Right hindlimb (tissue), 1 donor: ENCODE measurements at regions not wholly inside any gene's neighbourhood (a gene's known extent, or its start where the extent isn't known, plus 50 kb on each side); places are given as distances from the start of the nearest gene placed in this dataset.

Source experiments
- DNase-seq: peaks from one replicate; pipeline ENCODE4 v3.0.0-alpha.2; 2018

DNA sequence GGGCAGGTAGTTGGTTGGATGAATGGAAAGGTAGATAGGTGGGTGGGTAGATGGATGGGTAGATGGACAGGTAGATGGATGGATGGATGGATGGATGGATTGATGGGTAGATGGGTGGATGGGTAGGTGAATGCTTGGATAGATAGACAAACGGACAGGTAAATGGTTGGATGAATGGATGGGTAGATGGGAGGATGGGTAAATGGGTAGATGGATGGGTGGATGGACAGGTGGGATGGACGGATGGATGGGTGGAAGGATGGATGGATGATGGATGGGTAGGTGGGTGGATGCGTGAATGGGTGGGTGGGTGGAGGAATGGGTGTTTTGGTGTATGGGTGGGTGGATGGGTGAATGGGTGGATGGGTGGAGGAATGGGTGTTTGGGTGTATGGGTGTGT, 50.1 kb upstream of the ASAP2 start:
- DNase-seq = no peak

DNA sequence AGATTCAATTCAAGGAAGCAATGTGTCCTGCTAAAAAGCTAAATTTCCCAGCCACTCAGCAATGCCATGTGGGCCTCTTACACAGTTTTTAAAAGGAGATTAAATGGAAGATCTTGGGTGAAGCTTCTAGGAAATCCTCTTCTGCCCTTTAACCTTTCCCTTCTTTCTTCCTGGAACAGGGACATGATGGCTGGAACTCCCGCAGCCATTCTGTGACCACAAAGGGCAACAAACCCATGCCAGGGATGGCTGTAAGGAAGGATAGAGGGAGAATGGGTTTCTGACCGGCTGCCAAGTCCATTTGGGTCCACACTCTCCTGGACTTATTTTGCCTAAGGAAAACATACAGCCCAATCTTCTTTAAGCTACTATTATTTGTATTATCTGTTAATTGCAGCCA, 52.6 kb upstream of the ASAP2 start:
- no peak for DNase-seq

DNA sequence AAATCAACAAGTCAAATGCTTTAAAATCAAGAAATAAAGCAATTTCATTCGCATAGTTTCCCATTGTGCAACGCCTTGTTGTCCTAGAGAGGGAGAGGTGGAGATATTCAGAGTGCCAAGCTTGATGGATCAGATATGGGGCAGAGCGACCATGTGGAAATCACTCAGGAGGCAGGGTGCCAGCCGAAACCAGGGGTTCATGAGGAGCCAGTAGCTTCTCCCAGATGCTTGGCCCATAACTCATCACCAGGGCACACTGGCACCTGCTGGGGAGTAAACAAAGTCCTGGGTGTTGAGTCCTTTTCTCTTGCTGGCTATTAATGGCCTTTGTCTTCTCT, 53.0 kb upstream of the ASAP2 start:
- DNase-seq = no peak

DNA sequence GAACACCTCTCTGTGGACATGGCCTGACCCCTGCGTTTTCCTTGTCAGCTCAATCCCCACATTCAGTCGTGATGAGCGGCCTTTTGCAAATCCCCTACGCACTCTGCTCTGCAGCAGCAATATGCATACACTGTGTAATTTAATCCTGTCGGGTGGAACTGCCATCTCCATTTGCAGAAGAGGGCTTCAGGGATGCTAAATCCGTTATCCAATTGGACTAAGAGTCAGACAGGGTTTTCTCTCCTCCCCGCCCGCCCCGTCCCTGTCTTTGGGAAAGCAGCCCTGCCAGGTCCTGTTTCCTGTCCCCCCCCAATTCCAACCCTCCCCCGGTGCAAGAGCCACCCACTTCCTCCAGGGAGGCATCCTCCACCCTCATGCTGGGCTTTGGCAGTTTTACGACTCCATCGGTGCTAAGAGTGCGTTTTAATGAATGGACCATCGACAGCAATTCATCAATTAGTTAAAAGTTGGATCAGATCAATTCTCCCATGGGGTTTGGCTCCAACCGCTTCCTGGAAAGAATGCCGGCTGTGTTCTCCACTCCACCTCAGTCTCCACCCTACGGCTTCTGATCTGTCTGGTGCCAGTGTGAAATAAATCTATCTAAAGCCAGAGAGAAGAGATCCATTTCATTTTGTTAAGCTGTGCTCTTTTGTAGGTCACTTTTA, 53.5 kb upstream of the ASAP2 start:
- peak; percentile 73 for DNase-seq

DNA sequence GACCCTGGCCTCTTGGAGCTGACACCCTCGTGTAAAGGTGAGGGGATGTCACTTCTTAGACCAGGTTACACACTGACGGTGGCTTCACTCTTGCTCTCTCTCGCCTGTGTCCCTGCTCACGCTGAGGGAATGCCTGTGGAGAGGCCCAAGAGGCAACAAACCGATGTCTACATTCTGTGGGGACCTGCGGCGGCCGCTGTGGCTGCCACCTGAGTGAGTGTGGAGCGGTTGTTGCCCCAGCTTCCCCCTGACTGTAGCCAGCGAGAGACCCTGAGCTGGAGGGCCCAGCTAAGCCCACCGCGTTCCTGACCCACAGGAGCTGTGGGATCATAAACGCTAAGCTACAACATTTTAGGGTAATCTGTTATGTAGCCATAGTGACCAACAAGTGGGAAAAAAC, 55.7 kb upstream of the ASAP2 start:
- DNase-seq = no peak

DNA sequence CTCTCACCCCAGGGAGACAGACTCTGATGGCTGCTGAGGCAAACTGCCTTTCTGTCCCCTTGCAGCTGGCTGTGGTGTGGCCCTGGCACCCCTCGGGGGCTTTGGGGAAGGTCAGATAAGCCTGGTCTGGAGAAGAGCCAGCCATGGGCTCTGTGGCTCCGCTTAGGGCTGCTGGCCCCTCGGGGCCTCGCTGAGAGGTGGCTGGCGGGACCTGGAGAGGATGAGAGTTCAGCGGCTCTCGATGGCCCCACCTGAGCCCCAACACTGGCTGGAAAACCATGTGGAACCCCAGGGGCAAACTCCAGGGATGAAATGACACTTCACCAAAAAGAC, 56.1 kb upstream of the ASAP2 start:
- no peak for DNase-seq

DNA sequence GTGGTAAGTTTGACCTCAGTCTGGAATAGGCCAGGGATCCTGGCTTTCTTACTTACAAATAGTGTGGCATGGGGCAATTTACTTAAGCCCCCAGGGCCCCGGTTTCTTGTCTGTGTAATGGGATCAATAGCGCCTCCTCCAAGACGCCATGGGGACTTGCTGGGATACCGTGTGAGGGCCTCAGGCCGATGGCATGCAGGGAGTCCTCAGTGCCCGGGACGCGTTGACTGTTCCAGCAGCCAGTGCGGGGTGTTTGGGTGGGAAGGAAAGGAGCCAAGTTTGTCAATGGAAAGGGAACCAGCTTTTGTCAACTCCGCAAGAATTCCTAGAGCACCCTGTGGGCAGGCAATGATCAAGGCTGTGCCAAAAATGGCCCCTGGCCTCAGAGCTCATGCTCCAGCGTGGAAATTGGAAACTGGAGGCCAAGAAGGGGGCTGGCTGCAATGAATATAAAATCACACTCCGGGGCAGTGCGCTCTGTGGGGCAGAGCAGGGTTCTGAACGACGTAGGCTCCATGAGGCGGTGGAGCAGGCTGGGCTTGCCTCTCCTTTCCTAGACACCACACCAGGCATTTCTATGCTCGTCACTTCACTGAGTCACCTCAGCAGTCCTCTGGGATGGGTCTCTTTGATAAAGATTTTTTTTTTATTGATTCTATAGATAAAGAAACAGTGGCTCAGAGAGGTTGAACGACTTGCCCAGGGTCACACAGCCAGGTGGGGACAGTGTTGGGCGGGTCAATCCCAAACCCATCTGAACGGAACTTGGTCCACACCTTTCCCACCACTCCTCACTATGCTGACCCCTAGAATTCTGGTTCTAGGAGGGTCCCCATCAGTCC, 56.7 kb upstream of the ASAP2 start:
- DNase-seq = no peak

DNA sequence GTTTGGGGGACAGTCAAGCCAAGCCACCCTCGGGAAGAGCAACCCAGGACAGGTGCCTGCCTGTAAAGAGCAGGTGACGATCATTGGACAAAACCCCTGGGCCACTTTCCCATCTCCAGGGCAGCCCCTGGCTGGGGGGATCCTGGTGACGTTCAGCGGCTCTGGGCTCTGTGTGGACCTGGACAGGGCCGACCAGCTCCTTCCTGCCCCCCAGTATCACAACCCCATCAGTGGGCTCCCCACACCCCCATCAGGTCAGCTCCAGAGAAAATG, 57.3 kb upstream of the ASAP2 start:
- no peak for DNase-seq

DNA sequence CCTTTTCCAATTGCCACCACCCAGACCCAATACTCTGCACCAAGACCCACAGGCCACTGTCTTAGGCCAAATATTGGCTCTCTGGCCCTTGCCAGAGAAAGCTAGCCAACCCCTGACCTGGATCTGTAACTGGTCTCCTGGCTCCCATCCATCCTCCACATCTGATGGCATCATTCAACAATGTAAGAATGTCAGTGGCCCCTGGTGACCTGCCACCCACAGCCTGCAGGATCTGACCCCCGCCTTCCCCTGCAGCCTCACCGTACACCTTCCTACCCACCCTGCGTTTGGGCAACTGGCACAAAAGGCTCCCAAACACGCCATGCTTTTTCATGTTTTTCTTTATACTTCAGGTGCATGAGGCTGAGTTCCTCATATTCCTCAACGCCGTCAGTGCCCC, 60.0 kb upstream of the ASAP2 start:
- no peak for DNase-seq

DNA sequence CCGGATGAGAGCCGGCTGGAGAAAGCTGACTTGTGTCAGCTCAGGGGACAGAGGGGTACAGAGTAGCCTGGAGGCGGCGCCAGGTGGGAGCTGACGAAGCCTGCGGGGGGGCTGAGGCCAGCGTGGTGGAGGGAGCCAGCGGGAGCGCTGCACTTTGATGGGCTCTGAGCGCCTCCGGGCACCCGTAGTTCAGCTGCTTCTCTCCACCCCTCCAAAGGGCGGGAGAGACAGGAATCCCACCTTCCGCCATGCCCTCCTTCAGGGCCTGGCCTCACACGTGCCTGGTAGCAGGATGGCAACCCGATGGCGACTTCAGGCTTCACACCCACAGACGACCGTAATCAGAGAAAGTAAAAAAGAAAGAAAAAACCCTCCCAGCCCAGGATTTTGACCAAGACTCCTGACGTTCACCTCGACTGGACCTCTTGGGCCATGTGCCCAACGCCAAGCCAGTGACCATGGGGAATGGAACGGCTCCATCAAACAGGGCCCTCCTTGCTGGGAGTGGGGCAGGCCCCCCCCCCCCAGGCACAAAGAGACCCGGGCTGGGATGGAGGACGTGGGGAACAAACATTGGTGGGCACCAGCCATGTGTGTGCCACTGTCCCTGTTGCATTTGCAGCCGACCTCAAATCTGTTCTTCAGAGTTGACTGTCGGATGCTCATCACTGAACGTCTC, 60.7 kb upstream of the ASAP2 start:
- no peak for DNase-seq

DNA sequence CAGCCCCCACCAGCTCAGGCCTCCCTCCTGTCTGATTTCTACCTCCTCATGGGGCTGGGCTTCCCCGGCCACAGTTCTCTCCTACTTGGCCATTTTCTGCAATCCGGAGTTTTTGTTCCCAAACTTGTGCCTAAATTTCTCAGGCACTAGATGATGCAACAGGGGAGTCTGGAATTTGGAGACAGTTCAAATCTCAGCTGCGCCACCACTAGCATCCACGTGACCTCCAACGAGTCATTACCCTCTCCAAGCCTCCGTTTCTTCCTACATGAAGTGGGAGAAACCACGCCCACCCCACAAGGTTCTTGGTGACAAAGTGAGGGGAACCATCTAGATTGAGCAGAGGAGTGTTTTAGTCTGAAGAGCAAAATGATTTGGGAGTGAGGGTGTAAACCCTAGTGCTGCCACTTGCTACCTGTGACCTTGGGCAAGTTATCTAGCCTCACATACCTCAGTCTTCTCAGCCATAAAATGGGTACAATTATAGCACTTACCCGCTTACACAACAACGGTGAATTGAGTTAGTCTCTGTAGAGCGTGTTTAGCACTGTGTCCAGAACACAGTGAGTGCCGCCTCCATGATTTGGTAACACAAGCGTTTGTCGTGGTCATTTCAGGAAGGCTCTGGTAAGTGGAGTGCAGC, 61.4 kb upstream of the ASAP2 start:
- DNase-seq = no peak

DNA sequence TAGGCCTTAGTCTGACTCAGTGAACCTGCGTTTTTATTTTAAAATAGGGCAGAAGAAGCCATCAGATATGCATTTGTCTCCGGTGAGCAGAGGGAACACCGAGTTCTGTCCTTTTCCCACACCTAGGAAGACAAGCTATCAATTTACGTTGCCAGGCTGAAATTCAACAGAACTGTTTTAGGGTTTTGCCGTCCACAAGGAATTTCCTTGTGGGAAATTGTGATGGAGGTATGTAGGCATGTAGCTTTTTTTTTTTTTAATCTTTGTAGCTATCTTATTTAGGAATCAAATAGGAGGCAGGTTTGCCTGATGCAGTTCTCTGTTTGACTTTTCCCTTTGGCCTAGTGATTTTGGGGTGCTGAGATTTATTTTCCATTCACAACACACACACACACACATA, 62.0 kb upstream of the ASAP2 start:
- no peak for DNase-seq

DNA sequence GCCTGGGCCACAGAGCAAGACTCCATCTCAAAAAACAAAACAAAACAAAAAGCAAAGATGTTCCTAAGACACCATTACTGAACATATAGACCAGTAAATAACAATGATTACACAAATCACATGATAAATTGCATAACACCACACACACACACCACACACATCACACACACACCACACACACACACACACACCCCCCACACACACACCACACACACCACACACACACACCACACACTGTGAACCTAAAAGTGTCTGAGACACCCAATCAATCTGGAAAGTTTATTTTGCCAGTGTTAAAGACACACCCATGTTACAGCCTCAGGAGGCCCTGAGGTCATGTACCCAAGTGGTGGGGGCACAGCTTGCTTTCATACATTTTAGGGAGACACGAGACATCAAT, 62.6 kb upstream of the ASAP2 start:
- no peak for DNase-seq

DNA sequence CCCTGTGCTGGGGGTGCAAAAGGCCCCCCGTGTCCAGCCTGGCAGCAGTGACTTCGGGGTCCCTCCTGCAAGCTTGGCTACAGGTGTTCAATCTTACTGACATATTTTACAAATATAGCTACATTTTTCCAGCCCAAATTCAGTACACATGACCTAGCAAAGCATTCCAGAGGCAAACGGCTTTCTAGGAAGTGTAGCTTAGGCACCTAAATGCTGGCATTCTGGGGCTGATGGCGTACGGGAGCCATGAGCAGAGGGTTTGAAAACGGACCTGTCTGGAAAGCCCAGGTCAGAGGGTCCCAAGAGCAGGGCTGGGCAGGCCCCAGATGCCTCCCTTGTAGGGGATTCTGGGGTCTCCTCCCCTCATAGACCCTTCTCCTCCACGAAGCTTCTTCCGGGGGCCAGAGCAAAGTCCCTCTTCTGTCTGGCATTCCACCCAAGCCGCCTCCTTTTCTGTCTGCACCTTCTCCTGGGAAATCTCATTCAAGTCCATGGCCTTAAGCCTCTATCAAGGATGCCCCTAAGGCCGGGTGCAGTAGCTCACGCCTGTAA, 63.3 kb upstream of the ASAP2 start:
- no peak for DNase-seq

DNA sequence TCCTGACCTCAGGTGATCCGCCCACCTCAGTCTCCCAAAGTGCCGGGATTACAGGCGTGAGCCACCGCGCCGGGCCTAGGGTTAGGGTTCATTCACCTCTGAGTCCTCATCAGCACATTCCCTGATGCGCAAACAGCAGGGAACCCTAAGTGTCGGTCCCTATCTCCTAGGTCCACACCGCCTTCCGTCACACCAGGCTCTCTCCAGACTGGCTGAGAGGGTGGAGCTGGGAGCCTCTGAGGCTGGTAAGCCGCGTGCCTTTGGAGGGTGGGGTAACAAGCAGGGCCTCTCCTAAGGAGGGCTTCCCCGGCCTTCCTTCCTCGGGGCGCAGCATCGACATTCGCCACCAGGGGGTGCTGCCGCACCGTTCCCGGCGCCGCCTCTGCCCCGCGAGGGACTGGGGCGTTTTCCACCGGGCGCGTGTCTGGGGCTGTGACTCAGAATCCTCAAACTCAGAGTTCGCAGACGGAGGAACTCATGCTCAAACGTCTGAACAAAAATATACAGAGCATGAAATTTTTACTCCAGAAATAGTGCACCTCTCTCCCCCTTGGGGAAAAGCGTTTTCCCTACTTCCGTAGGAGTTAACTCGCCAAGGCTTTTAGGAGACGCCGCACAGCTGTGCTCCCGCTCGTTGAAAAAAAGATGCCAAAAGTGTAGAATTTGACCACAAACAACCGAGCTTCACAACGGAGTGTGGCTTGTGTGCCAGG, 63.9 kb upstream of the ASAP2 start:
- DNase-seq = peak; percentile 91

DNA sequence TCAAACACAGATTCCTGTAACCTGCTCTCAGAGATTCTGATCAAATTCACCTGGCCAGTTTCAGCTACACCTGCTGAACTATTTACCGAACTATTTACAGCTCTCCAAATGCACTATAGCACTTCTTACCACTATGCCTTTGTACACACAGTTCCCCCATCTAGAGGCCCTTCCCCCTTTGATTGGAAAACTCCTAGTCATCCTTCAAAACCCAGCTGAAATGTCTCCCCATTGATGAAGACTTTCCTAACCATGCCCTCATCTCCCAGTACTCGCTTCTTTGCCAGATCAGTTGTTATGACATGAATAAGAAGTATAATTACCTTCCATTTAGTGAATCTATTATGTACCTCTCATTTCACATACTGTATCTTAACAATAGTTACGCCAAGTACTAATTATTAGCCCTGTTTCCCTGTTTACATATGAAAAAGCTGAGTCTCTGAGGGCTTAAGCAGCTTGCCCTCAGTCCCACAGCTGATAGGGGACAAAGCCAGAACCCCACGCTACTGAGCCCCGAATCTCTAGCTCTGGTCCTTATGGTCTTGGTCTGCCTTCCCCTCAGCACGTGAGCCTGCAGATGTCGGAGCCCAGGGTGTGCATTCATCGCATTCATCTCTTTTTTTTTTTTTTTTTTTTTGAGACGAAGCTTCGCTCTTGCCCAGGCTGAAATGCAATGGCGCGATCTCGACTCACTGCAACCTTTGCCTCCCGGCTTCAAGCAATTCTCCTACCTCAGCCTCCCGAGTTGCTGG, 64.7 kb upstream of the ASAP2 start:
- no peak for DNase-seq

DNA sequence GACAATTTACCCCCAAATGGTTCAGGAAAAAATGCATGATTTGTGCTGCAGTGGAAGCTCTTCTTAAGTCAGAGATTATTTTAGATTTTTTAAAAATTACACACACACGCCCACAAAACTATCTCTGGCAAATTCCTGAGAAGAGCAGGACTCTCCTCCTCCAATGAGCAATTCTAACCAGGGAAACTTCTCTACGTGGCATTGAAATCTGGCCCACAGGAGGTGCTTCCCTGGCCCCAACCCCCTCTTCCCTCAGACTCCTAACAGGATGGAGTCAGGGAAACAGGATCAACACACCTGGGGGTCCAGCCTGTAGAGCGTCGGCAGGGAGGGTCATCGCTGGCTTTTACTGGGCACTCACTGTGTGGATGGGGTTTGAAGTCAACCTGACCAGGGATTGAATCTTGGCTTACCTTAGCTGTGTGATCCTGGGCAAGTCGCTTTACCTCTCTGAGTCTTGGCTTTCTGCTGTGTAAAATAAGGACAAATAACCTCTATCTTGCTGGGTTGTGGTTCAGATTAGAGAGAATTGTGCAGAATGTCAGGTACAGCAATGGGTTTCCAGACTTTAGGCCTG, 65.4 kb upstream of the ASAP2 start:
- no peak for DNase-seq

DNA sequence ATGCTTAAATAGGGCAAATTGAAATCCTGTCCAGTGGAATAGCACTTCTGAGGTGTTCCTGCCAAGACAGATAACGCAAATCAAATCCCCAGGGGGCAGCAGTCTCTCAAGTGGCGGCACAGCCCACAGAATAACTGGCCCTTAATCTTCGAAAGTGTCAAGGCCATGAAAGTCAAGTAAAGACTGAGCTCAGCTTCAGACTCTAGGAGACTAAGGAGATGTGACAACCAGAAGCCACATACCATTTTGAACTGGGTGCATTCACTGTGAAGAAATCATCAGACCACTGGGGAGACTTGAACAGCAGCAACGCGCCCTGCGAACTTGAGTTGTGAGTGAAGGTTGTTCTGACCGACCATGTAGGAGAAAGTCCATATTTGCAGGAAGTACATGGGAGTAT, 66.0 kb upstream of the ASAP2 start:
- no peak for DNase-seq

DNA sequence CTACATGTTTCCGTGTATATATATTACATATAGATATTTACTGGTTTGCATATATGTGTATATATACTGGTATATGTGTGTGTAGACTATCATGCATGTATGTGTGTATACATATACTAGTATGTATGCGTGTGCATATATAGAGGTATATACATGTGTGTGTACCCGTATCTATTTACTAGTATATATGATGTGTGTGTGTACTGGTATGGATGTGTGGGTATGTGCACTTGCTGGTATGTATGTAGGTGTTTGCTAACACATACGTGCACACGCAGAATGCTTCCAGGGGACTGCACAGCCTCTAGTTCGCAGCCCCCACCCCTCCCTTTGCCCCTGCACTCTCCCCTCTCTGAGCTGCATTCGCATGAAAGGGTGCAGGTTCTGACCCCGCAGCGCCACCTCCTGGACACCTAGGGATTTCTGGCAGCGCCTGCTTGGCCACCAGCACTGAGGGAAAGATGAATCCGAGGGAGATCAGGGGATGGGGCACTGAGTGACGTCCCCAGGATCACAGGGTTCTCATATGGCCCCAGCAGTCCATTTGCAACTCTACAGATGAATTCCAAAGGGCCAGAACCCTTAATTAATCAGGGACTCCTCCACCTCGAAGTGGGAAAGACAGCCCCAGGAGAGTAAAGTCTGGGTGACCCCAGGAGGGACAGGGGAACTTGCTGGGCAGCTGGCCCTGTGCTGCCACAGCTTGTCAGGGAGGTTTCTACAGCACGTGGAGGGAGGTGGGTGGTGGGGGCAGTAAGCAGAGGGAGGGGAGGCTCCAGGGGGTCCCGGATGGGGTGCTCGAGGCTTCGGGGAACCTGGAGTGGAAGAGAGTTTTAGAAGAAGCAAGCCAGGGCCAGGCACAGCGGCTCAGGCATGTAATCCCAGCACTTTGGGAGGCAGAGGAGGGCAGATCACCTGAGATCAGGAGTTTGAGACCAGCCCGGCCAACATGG, 66.8 kb upstream of the ASAP2 start:
- DNase-seq = peak; percentile 80

DNA sequence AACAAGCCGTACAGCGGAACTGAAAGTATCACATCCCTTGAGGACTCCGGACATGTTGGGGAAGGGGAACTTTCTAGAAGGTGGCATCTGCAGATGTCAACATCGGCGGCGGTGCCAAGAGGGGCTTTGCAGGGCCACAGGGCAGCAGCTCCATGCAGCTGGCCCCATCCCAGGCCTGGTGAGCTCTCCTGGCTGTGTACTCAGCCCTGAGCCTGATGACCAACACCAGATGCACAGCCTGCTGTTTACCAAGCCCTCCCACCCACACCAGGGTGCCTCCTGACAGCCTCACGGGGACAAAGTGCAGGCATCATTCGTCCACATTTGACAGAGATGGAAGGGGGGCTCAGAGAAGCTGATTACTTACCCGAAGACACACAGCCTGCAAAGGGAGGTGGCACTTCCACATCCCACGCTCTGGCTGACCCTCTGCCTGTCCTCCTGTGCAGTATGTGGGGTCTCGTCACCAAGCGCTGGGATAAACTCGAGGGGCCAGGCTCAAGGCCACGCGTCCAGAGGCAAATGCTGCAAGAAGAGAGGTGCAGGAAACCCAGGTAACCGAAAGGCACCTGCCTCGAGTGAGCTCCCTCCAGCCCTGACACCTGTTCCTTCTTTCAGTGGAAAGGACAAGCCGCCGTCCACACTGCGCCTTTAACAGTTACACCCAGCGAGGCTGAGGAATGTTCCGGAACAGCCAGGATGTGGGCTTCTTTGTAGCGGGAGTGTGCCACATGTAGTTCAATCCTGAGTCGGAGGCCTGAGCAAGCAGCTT, 69.0 kb upstream of the ASAP2 start:
- DNase-seq = no peak
